ENCODE measurements at regions not wholly inside any gene's neighbourhood (a gene's known extent, or its start where the extent isn't known, plus 50 kb on each side); places are given as distances from the start of the nearest gene placed in this dataset.
A peak's percentile ranks its signal among the peaks of the same experiment; 100 is the strongest.

GRCh38 chr14:104238424-104239184 is 100.2 kb downstream of the KIF26A start:
- Histone ChIP-seq H4K20me1 (ENCODE audit: insufficient read depth, low read length) (no peaks in the 10 kb centered on the region), H3K9ac (ENCODE audit: insufficient read depth, low read length, poor library complexity, severe bottlenecking) (no peak overlapping the region), H3K27ac (ENCODE audit: low read depth in 1 of 2, low read length in 2 of 2) (no peak overlapping the region), H3K36me3 (replicated peaks in 1 of 2; ENCODE audit: control insufficient read depth in 1 of 2, insufficient read depth in 2 of 2, low read length in 2 of 2) (no peaks in the 10 kb centered on the region), H3K79me2 (ENCODE audit: insufficient read depth, low read length) (no peaks in the 10 kb centered on the region), H2AFZ (ENCODE audit: insufficient read depth, low read depth, low read length, poor library complexity, severe bottlenecking) (no peak overlapping the region), H3K4me2 (replicated peaks; ENCODE audit: extremely low read depth, low read length, poor library complexity, severe bottlenecking) (no peak overlapping the region), H3K4me3 (replicated peaks in 1 of 3; ENCODE audit: low read depth in 2 of 3, low read length in 3 of 3) (no peak overlapping the region), H3K27me3 (ENCODE audit: control insufficient read depth in 2 of 2, insufficient read depth in 2 of 2, low read length in 2 of 2) (no peaks in the 10 kb centered on the region), H3K9me3 (replicated peaks in 1 of 2; ENCODE audit: control insufficient read depth in 1 of 2, insufficient read depth in 1 of 2, low read length in 2 of 2) (peaks cover 26 to 37% of the 10 kb centered on the region in 2 donors), H3K4me1 (ENCODE audit: control insufficient read depth in 1 of 2, insufficient read depth in 2 of 2, low read length in 2 of 2) (no peaks in the 10 kb centered on the region)
- intact Hi-C loops (cut with micrococcal nuclease) = no loop called here
- 79% methylated on average over 19 of the region's 21 CpGs for WGBS (ENCODE audit: insufficient coverage)
- Mint-ChIP-seq H3K4me1 (no peaks in the 10 kb centered on the region), H3K9me3 (peaks cover 20 to 49% (median 41%) of the 10 kb centered on the region in 7 donors), H3K27me3 (ENCODE audit: low read depth in 3 of 3) (peaks cover 0 to 7% (median 6%) of the 10 kb centered on the region in 3 donors), H3K4me3 (no peak overlapping the region), H3K36me3 (no peaks in the 10 kb centered on the region), H3K27ac (no peak overlapping the region)
- DNase-seq = no peak
- TF ChIP-seq CTCF (IDR thresholded peaks at IDR 0.05) = no peak

GRCh38 chr14:104239185-104239775 is 100.9 kb downstream of the KIF26A start:
- H3K27me3 Mint-ChIP-seq (ENCODE audit: low read depth in 3 of 3) = peaks cover 0 to 7% (median 6%) of the 10 kb centered on the region in 3 donors
- peaks cover 19 to 38% of the 10 kb centered on the region in 2 donors for H3K9me3 ChIP-seq (replicated peaks in 1 of 2; ENCODE audit: control insufficient read depth in 1 of 2, insufficient read depth in 1 of 2, low read length in 2 of 2)
- H3K4me1 ChIP-seq (ENCODE audit: control insufficient read depth in 1 of 2, insufficient read depth in 2 of 2, low read length in 2 of 2) = no peaks in the 10 kb centered on the region
- H3K9ac ChIP-seq (ENCODE audit: insufficient read depth, low read length, poor library complexity, severe bottlenecking) = no peak overlapping the region
- TF ChIP-seq CTCF (IDR thresholded peaks at IDR 0.05) = no peak
- no peaks in the 10 kb centered on the region for H3K27me3 ChIP-seq (ENCODE audit: control insufficient read depth in 2 of 2, insufficient read depth in 2 of 2, low read length in 2 of 2)
- H4K20me1 ChIP-seq (ENCODE audit: insufficient read depth, low read length) = no peaks in the 10 kb centered on the region
- no peak overlapping the region for H3K4me2 ChIP-seq (replicated peaks; ENCODE audit: extremely low read depth, low read length, poor library complexity, severe bottlenecking)
- H3K27ac Mint-ChIP-seq = peak overlapping the region in 1 of 7 donors; percentile 53
- no peaks in the 10 kb centered on the region for H3K79me2 ChIP-seq (ENCODE audit: insufficient read depth, low read length)
- H3K4me3 Mint-ChIP-seq = no peak overlapping the region
- no peak overlapping the region for H3K27ac ChIP-seq (ENCODE audit: low read depth in 1 of 2, low read length in 2 of 2)
- intact Hi-C loops (cut with micrococcal nuclease) = no loop called here
- no peaks in the 10 kb centered on the region for H3K36me3 ChIP-seq (replicated peaks in 1 of 2; ENCODE audit: control insufficient read depth in 1 of 2, insufficient read depth in 2 of 2, low read length in 2 of 2)
- H2AFZ ChIP-seq (ENCODE audit: insufficient read depth, low read depth, low read length, poor library complexity, severe bottlenecking) = no peak overlapping the region
- no peak for DNase-seq
- WGBS (ENCODE audit: insufficient coverage) = 62% methylated on average over 7 of the region's 8 CpGs
- no peaks in the 10 kb centered on the region for H3K36me3 Mint-ChIP-seq
- H3K4me3 ChIP-seq (replicated peaks in 1 of 3; ENCODE audit: low read depth in 2 of 3, low read length in 3 of 3) = no peak overlapping the region
- no peaks in the 10 kb centered on the region for H3K4me1 Mint-ChIP-seq
- peaks cover 20 to 43% (median 36%) of the 10 kb centered on the region in 7 donors for H3K9me3 Mint-ChIP-seq

Measured in CD14-positive monocyte (primary cell).